ENCODE measurements at regions not wholly inside any gene's neighbourhood (a gene's known extent, or its start where the extent isn't known, plus 50 kb on each side); places are given as distances from the start of the nearest gene placed in this dataset.

- Mint-ChIP-seq H3K4me3 (no peak overlapping the region), H3K4me1 (ENCODE audit: low read depth) (no peaks in the 10 kb centered on the region), H3K36me3 (ENCODE audit: low read depth) (peaks cover 12% of the 10 kb centered on the region; the same call in 1 of the 2 replicates), H3K9me3 (peaks cover 41% of the 10 kb centered on the region), H3K27me3 (ENCODE audit: insufficient read depth) (peaks cover 1% of the 10 kb centered on the region; the same call in 1 of the 2 replicates), H3K27ac (no peak overlapping the region)
- TF ChIP-seq, protein P1, sequence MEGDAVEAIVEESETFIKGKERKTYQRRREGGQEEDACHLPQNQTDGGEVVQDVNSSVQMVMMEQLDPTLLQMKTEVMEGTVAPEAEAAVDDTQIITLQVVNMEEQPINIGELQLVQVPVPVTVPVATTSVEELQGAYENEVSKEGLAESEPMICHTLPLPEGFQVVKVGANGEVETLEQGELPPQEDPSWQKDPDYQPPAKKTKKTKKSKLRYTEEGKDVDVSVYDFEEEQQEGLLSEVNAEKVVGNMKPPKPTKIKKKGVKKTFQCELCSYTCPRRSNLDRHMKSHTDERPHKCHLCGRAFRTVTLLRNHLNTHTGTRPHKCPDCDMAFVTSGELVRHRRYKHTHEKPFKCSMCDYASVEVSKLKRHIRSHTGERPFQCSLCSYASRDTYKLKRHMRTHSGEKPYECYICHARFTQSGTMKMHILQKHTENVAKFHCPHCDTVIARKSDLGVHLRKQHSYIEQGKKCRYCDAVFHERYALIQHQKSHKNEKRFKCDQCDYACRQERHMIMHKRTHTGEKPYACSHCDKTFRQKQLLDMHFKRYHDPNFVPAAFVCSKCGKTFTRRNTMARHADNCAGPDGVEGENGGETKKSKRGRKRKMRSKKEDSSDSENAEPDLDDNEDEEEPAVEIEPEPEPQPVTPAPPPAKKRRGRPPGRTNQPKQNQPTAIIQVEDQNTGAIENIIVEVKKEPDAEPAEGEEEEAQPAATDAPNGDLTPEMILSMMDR (IDR thresholded peaks at IDR 0.05), result no peak
- no peak for DNase-seq
Observed at GRCh38 chr6:119446115-119446554, 96.6 kb upstream of the MAN1A1 start.

DNA sequence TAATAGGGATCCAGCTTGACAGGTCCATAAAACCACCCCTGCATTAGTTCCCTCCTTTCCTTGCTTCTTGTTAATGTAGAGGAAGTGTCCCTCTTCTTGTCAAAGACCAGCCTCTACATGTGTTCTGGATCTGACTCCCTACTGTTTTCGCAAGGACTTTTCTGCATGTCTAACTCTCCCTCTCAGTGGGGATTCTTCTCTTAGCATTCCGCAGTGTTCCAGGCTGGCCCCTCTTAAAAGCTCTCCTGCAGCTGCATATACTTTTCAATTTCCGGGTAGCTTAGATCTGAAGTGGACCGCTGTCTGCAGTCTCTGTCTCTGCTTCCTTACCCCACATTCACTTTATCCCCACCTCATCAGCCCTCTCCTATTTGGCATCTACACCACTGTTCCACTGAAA, 96.1 kb upstream of the MAN1A1 start:
- H3K9me3 Mint-ChIP-seq, result peaks cover 38% of the 10 kb centered on the region
- TF ChIP-seq, protein P1 (IDR thresholded peaks at IDR 0.05), result no peak
- peaks cover 1% of the 10 kb centered on the region; the same call in 1 of the 2 replicates for H3K27me3 Mint-ChIP-seq (ENCODE audit: insufficient read depth)
- no peak overlapping the region for H3K27ac Mint-ChIP-seq
- peaks cover 9% of the 10 kb centered on the region; the same call in 1 of the 2 replicates for H3K36me3 Mint-ChIP-seq (ENCODE audit: low read depth)
- DNase-seq, result no peak
- H3K4me1 Mint-ChIP-seq (ENCODE audit: low read depth), result no peaks in the 10 kb centered on the region
- no peak overlapping the region for H3K4me3 Mint-ChIP-seq

- H3K4me3 Mint-ChIP-seq, result no peak overlapping the region
- no peak for DNase-seq
- H3K4me1 Mint-ChIP-seq (ENCODE audit: low read depth), result no peaks in the 10 kb centered on the region
- H3K9me3 Mint-ChIP-seq, result peaks cover 30% of the 10 kb centered on the region
- H3K27ac Mint-ChIP-seq, result no peak overlapping the region
- H3K36me3 Mint-ChIP-seq (ENCODE audit: low read depth), result peaks cover 7% of the 10 kb centered on the region; the same call in 1 of the 2 replicates
- H3K27me3 Mint-ChIP-seq (ENCODE audit: insufficient read depth), result 0 out of 2 replicates have a peak, but pooled peaks cover 1% of the 10 kb centered on the region
- TF ChIP-seq, protein P1 (IDR thresholded peaks at IDR 0.05), result no peak
Observed at GRCh38 chr6:119444642-119445557, 95.3 kb upstream of the MAN1A1 start.

DNA sequence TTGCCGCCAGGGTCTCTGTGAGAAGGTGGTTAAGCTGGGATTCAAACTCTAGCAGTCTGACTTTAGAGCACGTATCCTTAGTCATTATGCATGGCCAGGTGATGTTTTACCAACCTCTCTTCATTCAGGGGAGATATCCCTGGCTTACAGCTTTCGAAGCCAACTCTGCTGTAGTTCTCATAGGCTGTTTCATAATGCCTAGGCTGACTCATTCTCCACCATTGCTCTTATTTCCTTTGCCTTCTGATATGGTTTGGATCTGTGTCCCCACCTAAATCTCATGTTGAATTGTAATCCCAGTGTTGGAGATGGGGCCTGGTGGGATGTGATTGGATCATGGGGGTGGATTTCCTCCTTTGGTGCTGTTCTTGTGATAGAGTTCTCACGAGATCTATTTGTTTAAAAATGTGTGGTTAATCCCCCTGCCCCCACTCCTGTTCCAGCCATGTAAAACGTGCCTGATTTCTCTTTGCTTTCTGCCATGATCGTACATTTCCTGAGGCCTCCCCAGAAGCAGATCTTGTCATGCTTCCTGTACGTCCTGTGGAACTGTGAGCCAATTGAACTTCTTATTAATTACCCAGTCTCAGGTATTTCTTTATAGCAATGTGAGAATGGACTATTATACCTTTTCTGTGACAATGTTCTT, 94.6 kb upstream of the MAN1A1 start:
- Mint-ChIP-seq H3K27ac (no peak overlapping the region), H3K36me3 (ENCODE audit: low read depth) (peaks cover 7% of the 10 kb centered on the region; the same call in 1 of the 2 replicates), H3K4me3 (no peak overlapping the region), H3K27me3 (ENCODE audit: insufficient read depth) (no peaks in the 10 kb centered on the region), H3K4me1 (ENCODE audit: low read depth) (no peaks in the 10 kb centered on the region), H3K9me3 (peaks cover 25% of the 10 kb centered on the region)
- TF ChIP-seq, protein P1 (IDR thresholded peaks at IDR 0.05), result no peak
- DNase-seq, result no peak

DNA sequence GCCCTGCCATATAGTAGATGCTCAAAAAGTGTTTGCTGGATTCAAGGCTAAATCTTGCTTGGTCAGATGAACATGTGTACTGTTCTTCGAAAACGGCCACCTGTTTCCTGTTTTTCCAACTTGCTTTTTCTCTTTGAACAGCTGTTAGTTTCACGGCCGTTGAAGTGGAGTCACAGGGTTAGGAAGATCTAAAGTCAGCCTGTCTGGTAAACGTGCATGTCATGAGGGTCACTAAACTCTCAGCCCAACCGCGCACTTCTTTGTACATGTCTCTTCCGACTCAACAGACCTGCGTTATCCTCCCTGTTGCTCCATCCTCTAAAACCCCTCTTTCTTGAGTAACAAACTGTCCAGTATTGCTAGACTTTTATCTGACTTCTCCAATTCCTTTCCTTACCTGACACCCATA, 93.2 kb upstream of the MAN1A1 start:
- no peak for DNase-seq
- Mint-ChIP-seq H3K36me3 (ENCODE audit: low read depth) (peaks cover 7% of the 10 kb centered on the region; the same call in 1 of the 2 replicates), H3K27ac (no peak overlapping the region), H3K9me3 (peaks cover 32% of the 10 kb centered on the region), H3K27me3 (ENCODE audit: insufficient read depth) (no peaks in the 10 kb centered on the region), H3K4me1 (ENCODE audit: low read depth) (no peaks in the 10 kb centered on the region), H3K4me3 (no peak overlapping the region)
- TF ChIP-seq, protein P1 (IDR thresholded peaks at IDR 0.05), result no peak

Data from HFFc6 (cell line).